ENCODE measurements at regions not wholly inside any gene's neighbourhood (a gene's known extent, or its start where the extent isn't known, plus 50 kb on each side); places are given as distances from the start of the nearest gene placed in this dataset.

DNA sequence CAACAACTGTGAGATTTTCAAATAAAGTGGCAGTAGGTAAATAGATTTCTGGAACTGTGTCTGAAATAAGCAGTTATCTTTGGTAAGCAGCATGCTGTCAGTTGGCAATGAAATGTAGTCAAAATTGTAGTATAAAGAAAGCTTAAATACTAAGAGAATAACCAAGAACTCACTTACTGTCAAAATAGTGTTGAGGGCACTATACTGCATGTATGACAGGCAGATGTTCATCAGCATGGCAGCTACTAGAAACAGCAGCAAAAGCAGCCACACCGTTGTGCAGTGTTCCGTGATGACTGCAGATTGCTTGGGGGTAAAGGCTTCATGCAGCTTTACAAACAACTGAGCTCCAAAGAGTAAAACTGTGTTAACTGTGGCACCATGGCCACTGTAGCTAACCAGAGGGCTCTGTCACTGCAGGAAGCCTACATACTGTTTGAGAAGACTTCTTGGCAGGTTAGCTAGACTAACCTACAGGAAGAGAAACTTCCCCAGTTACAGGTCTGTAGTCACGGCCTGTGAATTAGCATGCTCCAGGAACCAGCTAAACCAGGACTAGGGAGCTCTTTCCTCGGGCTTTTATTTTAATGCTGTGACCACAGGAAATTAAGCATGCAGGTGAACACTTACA lies 459.7 kb downstream of the TBL1XR1 start:
- DNase-seq (ENCODE audit: low read depth) (no peak), FAIRE-seq (no peak)

DNA sequence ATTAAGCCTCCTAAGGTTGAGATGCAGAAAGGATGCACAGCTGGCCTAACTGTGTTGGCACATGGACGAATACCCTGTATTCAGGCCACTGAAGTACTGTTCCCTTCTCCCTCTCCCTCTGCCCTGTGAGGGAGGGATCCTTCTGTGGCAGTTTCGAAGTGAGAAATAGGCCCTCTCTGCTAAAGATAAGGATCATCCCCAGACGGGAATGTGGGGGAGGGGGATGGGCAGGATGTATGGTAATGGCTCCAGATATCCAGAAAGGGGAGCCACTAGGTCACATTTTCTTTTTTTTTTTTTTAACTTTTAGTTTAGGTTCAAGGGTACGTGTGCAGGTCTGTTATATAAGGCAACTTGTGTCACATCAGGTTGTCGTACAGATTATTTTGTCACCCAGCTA lies 463.1 kb downstream of the TBL1XR1 start:
- no peak for DNase-seq (ENCODE audit: low read depth)
- no peaks in the 10 kb centered on the region for H3K27me3 ChIP-seq (ENCODE audit: control insufficient read depth, insufficient read depth, low read length)
- TF ChIP-seq, protein P1, sequence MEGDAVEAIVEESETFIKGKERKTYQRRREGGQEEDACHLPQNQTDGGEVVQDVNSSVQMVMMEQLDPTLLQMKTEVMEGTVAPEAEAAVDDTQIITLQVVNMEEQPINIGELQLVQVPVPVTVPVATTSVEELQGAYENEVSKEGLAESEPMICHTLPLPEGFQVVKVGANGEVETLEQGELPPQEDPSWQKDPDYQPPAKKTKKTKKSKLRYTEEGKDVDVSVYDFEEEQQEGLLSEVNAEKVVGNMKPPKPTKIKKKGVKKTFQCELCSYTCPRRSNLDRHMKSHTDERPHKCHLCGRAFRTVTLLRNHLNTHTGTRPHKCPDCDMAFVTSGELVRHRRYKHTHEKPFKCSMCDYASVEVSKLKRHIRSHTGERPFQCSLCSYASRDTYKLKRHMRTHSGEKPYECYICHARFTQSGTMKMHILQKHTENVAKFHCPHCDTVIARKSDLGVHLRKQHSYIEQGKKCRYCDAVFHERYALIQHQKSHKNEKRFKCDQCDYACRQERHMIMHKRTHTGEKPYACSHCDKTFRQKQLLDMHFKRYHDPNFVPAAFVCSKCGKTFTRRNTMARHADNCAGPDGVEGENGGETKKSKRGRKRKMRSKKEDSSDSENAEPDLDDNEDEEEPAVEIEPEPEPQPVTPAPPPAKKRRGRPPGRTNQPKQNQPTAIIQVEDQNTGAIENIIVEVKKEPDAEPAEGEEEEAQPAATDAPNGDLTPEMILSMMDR (IDR thresholded peaks at IDR 0.05; ENCODE audit: insufficient read depth, low read length, severe bottlenecking), result no peak
- FAIRE-seq, result no peak
- H3K4me3 ChIP-seq (ENCODE audit: low read depth, low read length), result no peak overlapping the region
- no peaks in the 10 kb centered on the region for H3K36me3 ChIP-seq (ENCODE audit: control insufficient read depth, insufficient read depth, low read length)

More for the DNA sequence above, 459.7 kb downstream of the TBL1XR1 start:
- Histone ChIP-seq H3K27me3 (ENCODE audit: control insufficient read depth, insufficient read depth, low read length) (no peaks in the 10 kb centered on the region), H3K36me3 (ENCODE audit: control insufficient read depth, insufficient read depth, low read length) (no peaks in the 10 kb centered on the region), H3K4me3 (ENCODE audit: low read depth, low read length) (no peak overlapping the region)
- TF ChIP-seq, protein P1 (IDR thresholded peaks at IDR 0.05; ENCODE audit: insufficient read depth, low read length, severe bottlenecking), result no peak

DNA sequence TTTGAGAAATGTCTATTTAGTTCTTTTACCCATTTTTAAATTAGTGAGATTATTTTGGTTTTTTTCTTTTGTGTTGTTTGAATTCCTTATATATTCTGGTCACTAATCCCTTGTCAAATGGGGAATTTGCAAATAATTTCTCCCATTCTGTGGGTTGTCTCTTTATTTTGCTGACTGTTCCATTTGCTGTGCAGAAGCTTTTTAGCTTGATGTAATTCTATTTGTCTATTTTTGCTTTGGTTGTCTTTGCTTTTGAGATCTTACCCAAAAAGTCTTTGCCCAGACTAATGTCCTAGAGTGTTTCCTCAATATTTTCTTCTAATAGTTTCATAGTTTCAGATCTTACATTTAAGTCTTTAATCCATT lies 472.9 kb downstream of the TBL1XR1 start:
- FAIRE-seq, result no peak
- no peak for DNase-seq (ENCODE audit: low read depth)
- no peaks in the 10 kb centered on the region for H3K27me3 ChIP-seq (ENCODE audit: control insufficient read depth, insufficient read depth, low read length)
- H3K4me3 ChIP-seq (ENCODE audit: low read depth, low read length), result no peak overlapping the region
- TF ChIP-seq, protein P1 (IDR thresholded peaks at IDR 0.05; ENCODE audit: insufficient read depth, low read length, severe bottlenecking), result no peak
- H3K36me3 ChIP-seq (ENCODE audit: control insufficient read depth, insufficient read depth, low read length), result no peaks in the 10 kb centered on the region

DNA sequence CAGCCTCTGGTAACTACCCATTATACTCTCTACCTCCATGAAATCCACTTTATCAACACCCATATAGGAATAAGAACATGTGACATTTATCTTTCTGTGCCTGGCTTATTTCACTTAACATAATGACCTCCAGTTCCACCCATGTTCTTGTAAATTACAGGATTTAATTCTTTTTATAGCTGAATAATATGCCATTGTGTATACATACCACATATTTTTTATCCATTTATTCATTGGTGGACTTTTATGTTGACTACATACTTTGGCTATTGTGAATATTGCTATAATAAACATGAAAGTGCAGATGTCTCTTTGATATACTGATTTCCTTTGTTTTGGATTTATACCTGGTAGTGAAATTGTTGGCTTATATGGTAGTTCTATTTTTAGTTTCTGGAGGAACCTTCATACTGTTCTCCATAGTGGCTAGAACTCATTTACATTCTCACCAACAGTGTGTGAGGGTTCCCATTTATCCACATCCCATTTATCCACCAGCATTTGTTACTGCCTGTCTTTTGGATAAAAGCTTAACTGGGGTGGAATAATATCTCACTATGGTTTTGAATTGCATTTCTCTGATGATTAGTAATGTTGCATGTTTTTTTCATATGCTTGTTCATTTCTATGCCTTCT lies 473.4 kb downstream of the TBL1XR1 start:
- Histone ChIP-seq H3K27me3 (ENCODE audit: control insufficient read depth, insufficient read depth, low read length) (no peaks in the 10 kb centered on the region), H3K4me3 (ENCODE audit: low read depth, low read length) (no peak overlapping the region), H3K36me3 (ENCODE audit: control insufficient read depth, insufficient read depth, low read length) (no peaks in the 10 kb centered on the region)
- TF ChIP-seq, protein P1 (IDR thresholded peaks at IDR 0.05; ENCODE audit: insufficient read depth, low read length, severe bottlenecking), result no peak
- DNase-seq (ENCODE audit: low read depth) (no peak), FAIRE-seq (no peak)

DNA sequence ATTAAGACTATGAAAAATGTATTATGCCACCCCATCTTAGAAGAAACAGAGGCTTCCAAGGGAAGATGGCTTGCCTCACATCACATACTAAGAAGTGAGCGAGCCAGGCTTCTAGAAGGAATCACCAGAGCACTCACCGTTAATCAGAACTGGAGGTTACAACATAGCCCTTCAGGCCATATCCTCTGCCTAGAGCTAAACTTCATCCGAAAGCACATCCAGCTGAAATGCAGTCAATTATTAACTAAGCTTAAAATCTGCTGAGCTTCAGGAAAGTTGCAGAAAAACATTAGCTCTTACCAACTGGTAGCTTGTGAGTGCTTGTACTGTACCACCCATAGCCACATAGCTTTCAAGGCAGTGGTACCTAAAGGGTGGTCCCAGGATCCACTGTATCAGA lies 483.2 kb downstream of the TBL1XR1 start:
- DNase-seq (ENCODE audit: low read depth) (peak; percentile 4), FAIRE-seq (no peak)
- TF ChIP-seq, protein P1 (IDR thresholded peaks at IDR 0.05; ENCODE audit: insufficient read depth, low read length, severe bottlenecking), result no peak
- Histone ChIP-seq H3K27me3 (ENCODE audit: control insufficient read depth, insufficient read depth, low read length) (no peaks in the 10 kb centered on the region), H3K4me3 (ENCODE audit: low read depth, low read length) (no peak overlapping the region), H3K36me3 (ENCODE audit: control insufficient read depth, insufficient read depth, low read length) (no peaks in the 10 kb centered on the region)

DNA sequence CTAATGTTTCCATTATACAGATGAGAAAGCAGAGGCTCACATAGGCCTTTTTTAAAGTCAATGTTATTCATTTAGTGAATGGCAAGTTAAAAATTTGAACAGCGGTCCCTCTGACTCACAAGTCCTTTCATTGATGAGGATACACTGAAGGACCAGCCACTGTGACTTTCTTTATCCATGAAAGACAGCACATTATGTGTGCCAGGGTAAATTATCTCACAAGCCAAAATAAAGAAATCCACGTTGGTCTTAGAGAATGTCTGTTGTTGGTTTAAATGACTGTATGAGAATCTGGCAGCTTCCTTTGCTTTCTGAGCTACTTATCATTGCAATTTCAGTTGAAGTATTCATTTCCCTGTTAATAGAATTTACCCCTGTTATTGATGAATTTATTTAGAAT lies 485.1 kb downstream of the TBL1XR1 start:
- no peak for DNase-seq (ENCODE audit: low read depth)
- Histone ChIP-seq H3K27me3 (ENCODE audit: control insufficient read depth, insufficient read depth, low read length) (no peaks in the 10 kb centered on the region), H3K4me3 (ENCODE audit: low read depth, low read length) (no peak overlapping the region), H3K36me3 (ENCODE audit: control insufficient read depth, insufficient read depth, low read length) (no peaks in the 10 kb centered on the region)
- TF ChIP-seq, protein P1 (IDR thresholded peaks at IDR 0.05; ENCODE audit: insufficient read depth, low read length, severe bottlenecking), result no peak
- no peak for FAIRE-seq

Data from bronchial epithelial cell (primary cell).